B cell (primary cell): ENCODE measurements at regions not wholly inside any gene's neighbourhood (a gene's known extent, or its start where the extent isn't known, plus 50 kb on each side); places are given as distances from the start of the nearest gene placed in this dataset.

Source experiments
- ATAC-seq: fragments of 200-7000 bp; cut with Tn5 transposase; one replicate; pipeline ENCODE4 v1.10.0; 2021; ENCODE audit warnings: low read depth, mild to moderate bottlenecking, moderate number of reproducible peaks, moderate library complexity
- CTCF ChIA-PET: fragments of 350-600 bp; sonication (Branson Sonifier 250); formaldehyde crosslinking; loops from one replicate; lab custom pipeline; 2021; ENCODE audit warnings: antibody characterized with exemption, inconsistent platforms; lab: Charles Lee
- POLR2A ChIA-PET: fragments of 350-600 bp; sonication (Branson Sonifier 250); formaldehyde crosslinking; loops from one replicate; lab custom pipeline; 2021; ENCODE audit warnings: antibody characterized with exemption; lab: Charles Lee
- DNase-seq: peaks from one replicate; pipeline ENCODE4 v3.0.0; 2013
- H2AFZ ChIP-seq: 2 replicates; pipeline ENCODE4 v1.6.1; 2012; ENCODE audit warnings: mild to moderate bottlenecking, low read depth, low read length; ENCODE audit not compliant: insufficient read depth, poor library complexity, severe bottlenecking
- H3K27ac ChIP-seq, 2 donors: 1 replicate in 1 of 2; 2 replicates in 1 of 2; pipeline ENCODE4 v1.5.1; 2012 to 2013; ENCODE audit warnings: low read length in 2 of 2, mild to moderate bottlenecking in 2 of 2, moderate library complexity in 1 of 2
- H3K27me3 ChIP-seq, 4 experiments: fragments of 200-600 bp in 1 of 4; sonication (generic) in 1 of 4; replicated peaks in 1 of 4; 1 replicate in 2 of 4; 2 replicates in 2 of 4; pipeline versions ENCODE4 v1.6.1 to v1.7.0; 2013 to 2016; ENCODE audit warnings: low read length in 3 of 4, mild to moderate bottlenecking in 2 of 4, mixed read lengths in 1 of 4, moderate library complexity in 1 of 4; ENCODE audit not compliant: insufficient read depth in 4 of 4, control insufficient read depth in 3 of 4; ENCODE audit errors: control extremely low read depth in 1 of 4
- H3K36me3 ChIP-seq, 2 experiments: replicated peaks in 1 of 2; 1 replicate in 1 of 2; 2 replicates in 1 of 2; pipeline versions ENCODE4 v1.6.1 to v1.7.1; 2013; ENCODE audit warnings: low read length in 1 of 2; ENCODE audit not compliant: insufficient read depth in 2 of 2, control insufficient read depth in 1 of 2; ENCODE audit errors: control extremely low read depth in 1 of 2, extremely low read depth in 1 of 2
- H3K4me1 ChIP-seq, 2 donors: fragments of 200-600 bp in 1 of 2; sonication (generic) in 1 of 2; 1 replicate in 1 of 2; 2 replicates in 1 of 2; pipeline versions ENCODE4 v1.5.1 to v1.6.1; 2013 to 2017; ENCODE audit warnings: low read length in 2 of 2; ENCODE audit not compliant: control insufficient read depth in 2 of 2, insufficient read depth in 2 of 2
- H3K4me2 ChIP-seq: replicated peaks from 2 replicates; pipeline ENCODE3; 2012; ENCODE audit warnings: mild to moderate bottlenecking, low read depth, low read length; ENCODE audit not compliant: poor library complexity, severe bottlenecking
- H3K4me3 ChIP-seq, 5 experiments: fragments of 200-600 bp in 1 of 5; sonication (generic) in 1 of 5; 1 replicate in 3 of 5; 2 replicates in 2 of 5; pipeline versions ENCODE4 v1.5.1 to v1.7.0; 2011 to 2016; ENCODE audit warnings: low read length in 4 of 5, mild to moderate bottlenecking in 4 of 5, low read depth in 2 of 5, control low read depth in 1 of 5, moderate library complexity in 1 of 5; ENCODE audit not compliant: insufficient read depth in 1 of 5; ENCODE audit errors: control extremely low read depth in 1 of 5, extremely low read depth in 1 of 5
- H3K79me2 ChIP-seq: fragments of 200-600 bp; sonication (generic); one replicate; pipeline ENCODE4 v1.6.0; 2016; ENCODE audit warnings: low read length; ENCODE audit not compliant: control insufficient read depth, insufficient read depth
- H3K9ac ChIP-seq: fragments of 200-600 bp; sonication (generic); 2 replicates; pipeline ENCODE4 v1.6.1; 2017; ENCODE audit warnings: mild to moderate bottlenecking, low read length, moderate library complexity
- H3K9me3 ChIP-seq, 3 donors: one replicate each; pipeline versions ENCODE4 v1.6.1 to v1.7.1; 2013; ENCODE audit warnings: low read length in 2 of 3; ENCODE audit not compliant: control insufficient read depth in 2 of 3, insufficient read depth in 1 of 3; ENCODE audit errors: control extremely low read depth in 1 of 3
- H4K20me1 ChIP-seq: 2 replicates; pipeline ENCODE4 v1.6.0; 2012; ENCODE audit warnings: mild to moderate bottlenecking, low read length; ENCODE audit not compliant: insufficient read depth, control insufficient read depth, poor library complexity, severe bottlenecking
- H3K27ac Mint-ChIP-seq: one replicate; pipeline ENCODE4 v1.8.0; 2021; ENCODE audit warnings: mixed read lengths
- H3K27me3 Mint-ChIP-seq: one replicate; pipeline ENCODE4 v1.8.0; 2021; ENCODE audit warnings: mixed read lengths
- H3K4me1 Mint-ChIP-seq: one replicate; pipeline ENCODE4 v1.8.0; 2021; ENCODE audit warnings: mixed read lengths
- H3K4me3 Mint-ChIP-seq: one replicate; pipeline ENCODE4 v1.8.0; 2021; ENCODE audit warnings: mixed read lengths
- H3K9me3 Mint-ChIP-seq: one replicate; pipeline ENCODE4 v1.8.0; 2022; ENCODE audit warnings: mixed read lengths; ENCODE audit not compliant: insufficient read depth
- CTCF ChIP-seq: fragments of 200-600 bp; IDR thresholded peaks from one replicate; pipeline ENCODE4 v1.8.0; 2022; ENCODE audit warnings: antibody characterized with exemption, mild to moderate bottlenecking
- EZH2 ChIP-seq: IDR thresholded peaks from 2 replicates; pipeline ENCODE4 v1.6.1; 2012; ENCODE audit warnings: borderline replicate concordance, low read depth, mild to moderate bottlenecking, moderate library complexity, low read length; ENCODE audit not compliant: insufficient read depth, poor library complexity, severe bottlenecking
- WGBS: methylation state at CpG from one replicate; pipeline ENCODE4 v1.1.5; 2013; ENCODE audit warnings: missing lambda C conversion rate; ENCODE audit not compliant: insufficient coverage; 5-methylcytosine and 5-hydroxymethylcytosine counted together
- intact Hi-C: fragments of 100-400 bp; cut with micrococcal nuclease; formaldehyde crosslinking; loops from one replicate; pipeline ENCODE4 v1.10.0; 2022

- Mint-ChIP-seq H3K4me3 (no peak overlapping the region), H3K27ac (no peak overlapping the region), H3K27me3 (no peaks in the 10 kb centered on the region), H3K9me3 (peaks cover 5% of the 10 kb centered on the region), H3K4me1 (no peaks in the 10 kb centered on the region)
- Histone ChIP-seq H3K9ac (no peak overlapping the region), H3K27me3 (no peaks in the 10 kb centered on the region), H2AFZ (no peak overlapping the region), H3K4me1 (no peaks in the 10 kb centered on the region), H3K36me3 (no peaks in the 10 kb centered on the region), H3K4me2 (no peak overlapping the region), H4K20me1 (no peaks in the 10 kb centered on the region), H3K9me3 (peaks cover 0 to 8% (median 5%) of the 10 kb centered on the region in 3 donors), H3K27ac (no peak overlapping the region), H3K79me2 (no peaks in the 10 kb centered on the region), H3K4me3 (no peak overlapping the region)
- DNase-seq (no peak), ATAC-seq (no peak)
- POLR2A ChIA-PET, result no interaction called here
- CTCF ChIA-PET, result no interaction called here
- intact Hi-C loops, result no loop called here
- WGBS, result 93% methylated on average over 3 of the region's 3 CpGs
- TF ChIP-seq CTCF (no peak), EZH2 (no peak)
Observed at GRCh38 chr6:156082012-156082411, 626.4 kb upstream of the NOX3 start.

DNA sequence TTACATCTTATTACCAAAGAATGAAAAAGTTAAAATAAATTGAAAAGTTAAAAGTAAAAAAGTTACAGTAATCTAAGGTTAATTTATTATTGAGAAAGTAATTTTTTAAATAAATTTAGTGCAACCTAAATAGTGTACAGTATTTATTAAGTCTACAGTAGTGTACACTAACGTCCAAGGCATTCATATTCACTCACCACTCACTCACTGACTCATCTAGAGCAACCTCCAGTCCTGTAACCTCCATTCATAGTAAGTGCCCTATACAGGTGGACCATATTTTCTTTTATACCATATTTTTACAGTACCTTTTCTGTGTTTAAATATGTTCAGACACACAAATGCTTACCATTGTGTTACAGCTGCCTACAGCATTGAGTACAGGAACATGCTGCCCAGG, 624.7 kb upstream of the NOX3 start:
- no peak overlapping the region for H3K9ac ChIP-seq
- H3K27me3 ChIP-seq, result no peaks in the 10 kb centered on the region
- H3K36me3 ChIP-seq, result no peaks in the 10 kb centered on the region
- H4K20me1 ChIP-seq, result no peaks in the 10 kb centered on the region
- ChIA-PET CTCF (no interaction called here), POLR2A (no interaction called here)
- H3K4me2 ChIP-seq, result no peak overlapping the region
- no peak overlapping the region for H3K27ac ChIP-seq
- H2AFZ ChIP-seq, result no peak overlapping the region
- intact Hi-C loops, result no loop called here
- ATAC-seq (no peak), DNase-seq (no peak)
- no peaks in the 10 kb centered on the region for H3K79me2 ChIP-seq
- H3K9me3 Mint-ChIP-seq, result no peaks in the 10 kb centered on the region
- H3K27me3 Mint-ChIP-seq, result no peaks in the 10 kb centered on the region
- no peaks in the 10 kb centered on the region for H3K4me1 ChIP-seq
- no peak for TF ChIP-seq EZH2
- no peak for TF ChIP-seq CTCF
- no peak overlapping the region for H3K4me3 ChIP-seq
- no peaks in the 10 kb centered on the region for H3K4me1 Mint-ChIP-seq
- peaks cover 0 to 3% (median 0%) of the 10 kb centered on the region in 3 donors for H3K9me3 ChIP-seq
- no peak overlapping the region for H3K27ac Mint-ChIP-seq
- H3K4me3 Mint-ChIP-seq, result no peak overlapping the region
- no CpG with 5 or more reads among the region's 1 CpG for WGBS
